Activated CD8-positive, alpha-beta memory T cell treated with anti-CD3 and anti-CD28 coated beads for 24 hours (primary cell): ENCODE measurements at regions not wholly inside any gene's neighbourhood (a gene's known extent, or its start where the extent isn't known, plus 50 kb on each side); places are given as distances from the start of the nearest gene placed in this dataset.

Experiments used
- DNase-seq: peaks from one replicate; pipeline ENCODE4 v3.0.0-alpha.2; 2020

- no peak for DNase-seq
These were observed 113.4 kb upstream of the AHR start for GRCh38 chr7:17184805-17185689.

- no peak for DNase-seq
These were observed 112.8 kb upstream of the AHR start for GRCh38 chr7:17185690-17186070.

- DNase-seq, result no peak
These were observed 111.5 kb upstream of the AHR start for GRCh38 chr7:17186745-17187530.

GRCh38 chr7:17194656-17195055, 103.8 kb upstream of the AHR start:
- DNase-seq, result no peak

- no peak for DNase-seq
These were observed 102.9 kb upstream of the AHR start for GRCh38 chr7:17195576-17195975.

- no peak for DNase-seq
These were observed 92.5 kb upstream of the AHR start for GRCh38 chr7:17205910-17206309.

GRCh38 chr7:17206349-17206905, 92.0 kb upstream of the AHR start:
- no peak for DNase-seq

GRCh38 chr7:17207220-17207619, 91.2 kb upstream of the AHR start:
- DNase-seq, result no peak

GRCh38 chr7:17209101-17209500, 89.4 kb upstream of the AHR start:
- no peak for DNase-seq

GRCh38 chr7:17211307-17211836, 87.1 kb upstream of the AHR start:
- DNase-seq, result no peak

GRCh38 chr7:17212188-17212587, 86.3 kb upstream of the AHR start:
- DNase-seq, result no peak

GRCh38 chr7:17227766-17228490, 70.5 kb upstream of the AHR start:
- no peak for DNase-seq

- DNase-seq, result no peak
These were observed 69.2 kb upstream of the AHR start for GRCh38 chr7:17229228-17229627.

GRCh38 chr7:17230099-17230807, 68.2 kb upstream of the AHR start:
- no peak for DNase-seq

- no peak for DNase-seq
These were observed 64.8 kb upstream of the AHR start for GRCh38 chr7:17233603-17234002.

- peak; percentile 77 for DNase-seq
These were observed 64.4 kb upstream of the AHR start for GRCh38 chr7:17234030-17234397.

- DNase-seq, result no peak
These were observed 63.9 kb upstream of the AHR start for GRCh38 chr7:17234398-17235031.

- DNase-seq, result no peak
These were observed 62.3 kb upstream of the AHR start for GRCh38 chr7:17236171-17236570.

- no peak for DNase-seq
These were observed 61.8 kb upstream of the AHR start for GRCh38 chr7:17236603-17237002.

GRCh38 chr7:17239046-17239445, 59.4 kb upstream of the AHR start:
- no peak for DNase-seq

- no peak for DNase-seq
These were observed 58.5 kb upstream of the AHR start for GRCh38 chr7:17239683-17240521.
